Calu3 (cell line): ENCODE measurements at regions not wholly inside any gene's neighbourhood (a gene's known extent, or its start where the extent isn't known, plus 50 kb on each side); places are given as distances from the start of the nearest gene placed in this dataset.

ENCODE experiments used
- BruUV-seq: library from RNA; stranded (reverse); fragments of 400-500 nt; replicated peaks from 2 replicates; lab custom pipeline; 2021; lab: Mats Ljungman, UMichigan
- CTCF ChIA-PET: fragments of 300-600 bp; sonication (Branson Sonifier 250); formaldehyde crosslinking; loops from one replicate; lab custom pipeline; 2022; ENCODE audit warnings: antibody characterized with exemption; lab: Charles Lee
- DNase-seq: peaks from one replicate; pipeline ENCODE4 v3.0.0; 2022
- H3K27ac Mint-ChIP-seq: one replicate; pipeline ENCODE4 v1.8.0; 2022; ENCODE audit warnings: mixed read lengths; ENCODE audit not compliant: unreplicated experiment
- H3K27me3 Mint-ChIP-seq: one replicate; pipeline ENCODE4 v1.8.0; 2022; ENCODE audit warnings: mixed read lengths; ENCODE audit not compliant: unreplicated experiment
- H3K36me3 Mint-ChIP-seq: one replicate; pipeline ENCODE4 v1.8.0; 2022; ENCODE audit warnings: mild to moderate bottlenecking, moderate library complexity, mixed read lengths; ENCODE audit not compliant: insufficient read depth, unreplicated experiment
- H3K4me1 Mint-ChIP-seq: one replicate; pipeline ENCODE4 v1.8.0; 2022; ENCODE audit warnings: mild to moderate bottlenecking, low read depth, mixed read lengths; ENCODE audit not compliant: unreplicated experiment
- H3K4me3 Mint-ChIP-seq: one replicate; pipeline ENCODE4 v1.8.0; 2022; ENCODE audit warnings: mild to moderate bottlenecking, low read depth, moderate library complexity, mixed read lengths; ENCODE audit not compliant: unreplicated experiment
- H3K9me3 Mint-ChIP-seq: one replicate; pipeline ENCODE4 v1.8.0; 2022; ENCODE audit warnings: low read depth, mixed read lengths; ENCODE audit not compliant: unreplicated experiment
- CTCF ChIP-seq: fragments of 200-600 bp; IDR thresholded peaks from one replicate; pipeline ENCODE4 v1.8.0; 2022; ENCODE audit warnings: antibody characterized with exemption; ENCODE audit not compliant: unreplicated experiment
- intact Hi-C: fragments of 100-400 bp; cut with micrococcal nuclease; formaldehyde crosslinking; loops from one replicate; pipeline ENCODE4 v1.10.0; 2022; ENCODE audit not compliant: unreplicated experiment

GRCh38 chr14:40414386-40414785, 982.2 kb upstream of the FBXO33 start:
- CTCF ChIA-PET, result no interaction called here
- intact Hi-C loops, result no loop called here
- DNase-seq, result no peak
- no peaks in the 10 kb centered on the region for H3K27me3 Mint-ChIP-seq
- no peaks in the 10 kb centered on the region for H3K4me1 Mint-ChIP-seq
- no TSS peak for BruUV-seq
- H3K9me3 Mint-ChIP-seq, result peaks cover 6% of the 10 kb centered on the region
- no peaks in the 10 kb centered on the region for H3K36me3 Mint-ChIP-seq
- H3K27ac Mint-ChIP-seq, result no peak overlapping the region
- H3K4me3 Mint-ChIP-seq, result no peak overlapping the region
- no peak for TF ChIP-seq CTCF

GRCh38 chr14:40413136-40413535, 980.9 kb upstream of the FBXO33 start:
- BruUV-seq, result no TSS peak
- Mint-ChIP-seq H3K27me3 (no peaks in the 10 kb centered on the region), H3K4me1 (no peaks in the 10 kb centered on the region), H3K36me3 (no peaks in the 10 kb centered on the region), H3K27ac (no peak overlapping the region), H3K4me3 (no peak overlapping the region), H3K9me3 (peaks cover 6% of the 10 kb centered on the region)
- intact Hi-C loops, result no loop called here
- DNase-seq, result no peak
- CTCF ChIA-PET, result no interaction called here
- no peak for TF ChIP-seq CTCF

GRCh38 chr14:40410708-40411107, 978.5 kb upstream of the FBXO33 start:
- TF ChIP-seq CTCF, result no peak
- no TSS peak for BruUV-seq
- Mint-ChIP-seq H3K27ac (no peak overlapping the region), H3K27me3 (no peaks in the 10 kb centered on the region), H3K4me1 (no peaks in the 10 kb centered on the region), H3K9me3 (peaks cover 6% of the 10 kb centered on the region), H3K36me3 (no peaks in the 10 kb centered on the region), H3K4me3 (no peak overlapping the region)
- DNase-seq, result no peak
- intact Hi-C loops, result no loop called here
- CTCF ChIA-PET, result no interaction called here

- Mint-ChIP-seq H3K9me3 (peaks cover 7% of the 10 kb centered on the region), H3K27me3 (no peaks in the 10 kb centered on the region), H3K36me3 (no peaks in the 10 kb centered on the region), H3K4me1 (no peaks in the 10 kb centered on the region), H3K4me3 (no peak overlapping the region), H3K27ac (no peak overlapping the region)
- BruUV-seq, result no TSS peak
- no peak for TF ChIP-seq CTCF
- CTCF ChIA-PET, result no interaction called here
- no peak for DNase-seq
- intact Hi-C loops, result no loop called here
Measured at GRCh38 chr14:40402957-40403356, 970.7 kb upstream of the FBXO33 start.
